OCI-LY3 (cell line): ENCODE measurements at regions not wholly inside any gene's neighbourhood (a gene's known extent, or its start where the extent isn't known, plus 50 kb on each side); places are given as distances from the start of the nearest gene placed in this dataset.

Experiments used
- H2AFZ ChIP-seq: fragments of 200-600, 300-600 bp; shearing (Covaris generic); 2 replicates; pipeline ENCODE4 v1.6.0; 2014; ENCODE audit warnings: antibody characterized with exemption, low read depth, low read length
- H3K27ac ChIP-seq: fragments of 200-600, 300-600 bp; sonication (generic); 2 replicates; pipeline ENCODE4 v1.5.1; 2014; ENCODE audit warnings: mild to moderate bottlenecking, low read length, moderate library complexity, mixed read lengths
- H3K27me3 ChIP-seq: fragments of 200-600, 300-600 bp; sonication (generic); 2 replicates; pipeline ENCODE4 v1.6.1; 2014; ENCODE audit warnings: low read depth, low read length, mixed read lengths
- H3K36me3 ChIP-seq: fragments of 200-600, 300-600 bp; sonication (generic); replicated peaks from 2 replicates; pipeline ENCODE3; 2014; ENCODE audit warnings: low read depth, low read length, mixed read lengths
- H3K4me1 ChIP-seq: fragments of 300-600, 200-600 bp; sonication (generic); 2 replicates; pipeline ENCODE4 v1.6.1; 2014; ENCODE audit warnings: low read length, mixed read lengths
- H3K4me2 ChIP-seq: fragments of 200-600, 300-600 bp; sonication (generic); 2 replicates; pipeline ENCODE4 v1.6.1; 2014; ENCODE audit warnings: low read length, mixed read lengths
- H3K4me3 ChIP-seq: fragments of 300-600, 200-600 bp; sonication (generic); 2 replicates; pipeline ENCODE4 v1.5.1; 2014; ENCODE audit warnings: antibody characterized with exemption, mild to moderate bottlenecking, low read length, moderate library complexity
- H3K79me2 ChIP-seq: fragments of 300-600, 200-600 bp; shearing (Covaris generic); 2 replicates; pipeline ENCODE4 v1.6.1; 2014; ENCODE audit warnings: mild to moderate bottlenecking, low read length, mixed read lengths
- H3K9ac ChIP-seq: fragments of 300-600, 200-600 bp; shearing (Covaris generic); 2 replicates; pipeline ENCODE4 v1.6.0; 2014; ENCODE audit warnings: mild to moderate bottlenecking, low read length, moderate library complexity
- H3K9me3 ChIP-seq: fragments of 200-600, 300-600 bp; shearing (Covaris generic); 2 replicates; pipeline ENCODE4 v1.6.1; 2014; ENCODE audit warnings: low read length, mixed read lengths; ENCODE audit not compliant: insufficient read depth
- H4K20me1 ChIP-seq: fragments of 200-600, 300-600 bp; sonication (generic); 2 replicates; pipeline ENCODE4 v1.6.1; 2016; ENCODE audit warnings: low read length, mixed read lengths; ENCODE audit not compliant: insufficient read depth
- EZH2phosphoT487 ChIP-seq: fragments of 200-600 bp; shearing (Covaris generic); IDR thresholded peaks from 2 replicates; pipeline ENCODE4 v1.6.1; 2018; ENCODE audit warnings: antibody characterized with exemption, mixed run types, low read depth
- TF ChIP-seq, protein P1 (sequence below): fragments of 200-600, 300-600 bp; sonication (generic); IDR thresholded peaks from 2 replicates; pipeline ENCODE4 v1.5.1; 2014; ENCODE audit warnings: antibody characterized with exemption, low read length, low read depth

GRCh38 chr15:37483779-37484178 lies 383.4 kb upstream of the MEIS2 start:
- H3K4me1 ChIP-seq = no peaks in the 10 kb centered on the region; the same call in 1 of the 2 replicates
- H3K9me3 ChIP-seq = peaks cover 5% of the 10 kb centered on the region; the same call in 1 of the 2 replicates
- TF ChIP-seq, protein P1, sequence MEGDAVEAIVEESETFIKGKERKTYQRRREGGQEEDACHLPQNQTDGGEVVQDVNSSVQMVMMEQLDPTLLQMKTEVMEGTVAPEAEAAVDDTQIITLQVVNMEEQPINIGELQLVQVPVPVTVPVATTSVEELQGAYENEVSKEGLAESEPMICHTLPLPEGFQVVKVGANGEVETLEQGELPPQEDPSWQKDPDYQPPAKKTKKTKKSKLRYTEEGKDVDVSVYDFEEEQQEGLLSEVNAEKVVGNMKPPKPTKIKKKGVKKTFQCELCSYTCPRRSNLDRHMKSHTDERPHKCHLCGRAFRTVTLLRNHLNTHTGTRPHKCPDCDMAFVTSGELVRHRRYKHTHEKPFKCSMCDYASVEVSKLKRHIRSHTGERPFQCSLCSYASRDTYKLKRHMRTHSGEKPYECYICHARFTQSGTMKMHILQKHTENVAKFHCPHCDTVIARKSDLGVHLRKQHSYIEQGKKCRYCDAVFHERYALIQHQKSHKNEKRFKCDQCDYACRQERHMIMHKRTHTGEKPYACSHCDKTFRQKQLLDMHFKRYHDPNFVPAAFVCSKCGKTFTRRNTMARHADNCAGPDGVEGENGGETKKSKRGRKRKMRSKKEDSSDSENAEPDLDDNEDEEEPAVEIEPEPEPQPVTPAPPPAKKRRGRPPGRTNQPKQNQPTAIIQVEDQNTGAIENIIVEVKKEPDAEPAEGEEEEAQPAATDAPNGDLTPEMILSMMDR = no peak
- TF ChIP-seq EZH2phosphoT487 = no peak
- H3K4me3 ChIP-seq = no peak overlapping the region
- H2AFZ ChIP-seq = no peak overlapping the region
- no peaks in the 10 kb centered on the region for H3K36me3 ChIP-seq
- no peak overlapping the region for H3K4me2 ChIP-seq
- H3K79me2 ChIP-seq = no peaks in the 10 kb centered on the region
- H3K9ac ChIP-seq = no peak overlapping the region
- H3K27ac ChIP-seq = no peak overlapping the region
- no peaks in the 10 kb centered on the region for H3K27me3 ChIP-seq
- H4K20me1 ChIP-seq = no peaks in the 10 kb centered on the region

- H3K27me3 ChIP-seq = no peaks in the 10 kb centered on the region
- H3K4me3 ChIP-seq = no peak overlapping the region
- peaks cover 5% of the 10 kb centered on the region; the same call in 1 of the 2 replicates for H3K9me3 ChIP-seq
- H3K4me2 ChIP-seq = no peak overlapping the region
- H2AFZ ChIP-seq = no peak overlapping the region
- no peaks in the 10 kb centered on the region for H3K79me2 ChIP-seq
- H3K9ac ChIP-seq = no peak overlapping the region
- no peaks in the 10 kb centered on the region for H3K36me3 ChIP-seq
- no peaks in the 10 kb centered on the region for H4K20me1 ChIP-seq
- H3K4me1 ChIP-seq = no peaks in the 10 kb centered on the region; the same call in 1 of the 2 replicates
- no peak overlapping the region for H3K27ac ChIP-seq
- TF ChIP-seq EZH2phosphoT487 = no peak
- TF ChIP-seq, protein P1 = no peak
These were observed 384.7 kb upstream of the MEIS2 start for GRCh38 chr15:37485056-37485455.

DNA sequence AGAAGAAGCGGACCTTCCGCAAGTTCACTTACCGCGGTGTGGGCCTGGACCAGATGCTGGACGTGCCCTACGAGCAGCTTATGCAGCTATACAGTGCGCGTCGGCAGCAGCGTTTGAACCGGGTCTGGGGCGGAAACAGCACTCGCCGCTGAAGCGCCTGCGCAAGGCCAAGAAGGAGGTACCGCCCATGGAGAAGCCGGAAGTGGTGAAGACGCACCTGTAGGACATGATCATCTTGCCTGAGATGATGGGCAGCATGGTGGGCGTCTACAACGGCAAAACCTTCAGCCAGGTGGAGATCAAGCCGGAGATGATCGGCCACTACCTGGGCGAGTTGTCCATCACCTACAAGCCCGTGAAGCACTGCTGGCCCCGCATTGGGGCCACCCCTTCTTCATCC lies 390.4 kb upstream of the MEIS2 start:
- H3K4me2 ChIP-seq = no peak overlapping the region
- no peak overlapping the region for H2AFZ ChIP-seq
- TF ChIP-seq, protein P1 = no peak
- TF ChIP-seq EZH2phosphoT487 = no peak
- no peak overlapping the region for H3K27ac ChIP-seq
- no peak overlapping the region for H3K9ac ChIP-seq
- no peaks in the 10 kb centered on the region for H3K79me2 ChIP-seq
- no peaks in the 10 kb centered on the region for H3K27me3 ChIP-seq
- H3K4me1 ChIP-seq = no peaks in the 10 kb centered on the region
- H3K9me3 ChIP-seq = peaks cover 1% of the 10 kb centered on the region; the same call in 1 of the 2 replicates
- H3K36me3 ChIP-seq = no peaks in the 10 kb centered on the region
- no peaks in the 10 kb centered on the region for H4K20me1 ChIP-seq
- H3K4me3 ChIP-seq = no peak overlapping the region

- H3K9ac ChIP-seq = no peak overlapping the region
- H3K27ac ChIP-seq = no peak overlapping the region
- no peaks in the 10 kb centered on the region for H3K4me1 ChIP-seq
- H4K20me1 ChIP-seq = no peaks in the 10 kb centered on the region
- no peaks in the 10 kb centered on the region for H3K9me3 ChIP-seq
- no peaks in the 10 kb centered on the region for H3K27me3 ChIP-seq
- TF ChIP-seq EZH2phosphoT487 = no peak
- TF ChIP-seq, protein P1 = no peak
- no peak overlapping the region for H3K4me3 ChIP-seq
- H3K36me3 ChIP-seq = no peaks in the 10 kb centered on the region
- H3K79me2 ChIP-seq = no peaks in the 10 kb centered on the region
- H2AFZ ChIP-seq = no peak overlapping the region
- no peak overlapping the region for H3K4me2 ChIP-seq
These were observed 416.3 kb upstream of the MEIS2 start for GRCh38 chr15:37516621-37517020.
